ENCODE measurements at regions not wholly inside any gene's neighbourhood (a gene's known extent, or its start where the extent isn't known, plus 50 kb on each side); places are given as distances from the start of the nearest gene placed in this dataset.

GRCh38 chr10:108836362-108836761 lies 1086.9 kb downstream of the XPNPEP1 start:
- DNase-seq = no peak

GRCh38 chr10:108822026-108822425 lies 1101.3 kb downstream of the XPNPEP1 start:
- DNase-seq = no peak

- DNase-seq = no peak
Measured at GRCh38 chr10:108819302-108819701, 1104.0 kb downstream of the XPNPEP1 start.

- no peak for DNase-seq
Measured at GRCh38 chr10:108817584-108817983, 1105.7 kb downstream of the XPNPEP1 start.

GRCh38 chr10:108817135-108817534 lies 1106.2 kb downstream of the XPNPEP1 start:
- no peak for DNase-seq

GRCh38 chr10:108812906-108813305 lies 1110.4 kb downstream of the XPNPEP1 start:
- DNase-seq = no peak

- no peak for DNase-seq
Measured at GRCh38 chr10:108812296-108812695, 1111.0 kb downstream of the XPNPEP1 start.

- DNase-seq = no peak
Measured at GRCh38 chr10:108808228-108808627, 1115.1 kb downstream of the XPNPEP1 start.

- no peak for DNase-seq
Measured at GRCh38 chr10:108801775-108802517, 1121.4 kb downstream of the XPNPEP1 start.

GRCh38 chr10:108801220-108801619 lies 1122.1 kb downstream of the XPNPEP1 start:
- DNase-seq = no peak

- DNase-seq = no peak
Measured at GRCh38 chr10:108797573-108797972, 1125.7 kb downstream of the XPNPEP1 start.

GRCh38 chr10:108791794-108792474 lies 1131.4 kb downstream of the XPNPEP1 start:
- DNase-seq = no peak

GRCh38 chr10:108791030-108791429 lies 1132.3 kb downstream of the XPNPEP1 start:
- no peak for DNase-seq

- DNase-seq = no peak
Measured at GRCh38 chr10:108789919-108790318, 1133.4 kb downstream of the XPNPEP1 start.

GRCh38 chr10:108789336-108789735 lies 1134.0 kb downstream of the XPNPEP1 start:
- no peak for DNase-seq

- no peak for DNase-seq
Measured at GRCh38 chr10:108788891-108789290, 1134.4 kb downstream of the XPNPEP1 start.

GRCh38 chr10:108787932-108788331 lies 1135.4 kb downstream of the XPNPEP1 start:
- no peak for DNase-seq

GRCh38 chr10:108785011-108785410 lies 1138.3 kb downstream of the XPNPEP1 start:
- DNase-seq = no peak

- DNase-seq = no peak
Measured at GRCh38 chr10:108784534-108784933, 1138.8 kb downstream of the XPNPEP1 start.

- DNase-seq = no peak
Measured at GRCh38 chr10:108783897-108784296, 1139.4 kb downstream of the XPNPEP1 start.

GRCh38 chr10:108782411-108782810 lies 1140.9 kb downstream of the XPNPEP1 start:
- DNase-seq = no peak

- DNase-seq = no peak
Measured at GRCh38 chr10:108779501-108779900, 1143.8 kb downstream of the XPNPEP1 start.

GRCh38 chr10:108775911-108776475 lies 1147.3 kb downstream of the XPNPEP1 start:
- no peak for DNase-seq

- no peak for DNase-seq
Measured at GRCh38 chr10:108771106-108771505, 1152.2 kb downstream of the XPNPEP1 start.
